GM20431 (cell line): ENCODE measurements at regions not wholly inside any gene's neighbourhood (a gene's known extent, or its start where the extent isn't known, plus 50 kb on each side); places are given as distances from the start of the nearest gene placed in this dataset.

ENCODE experiments used
- in situ Hi-C: fragments of 300-500 bp; cut with MseI, MboI; formaldehyde crosslinking; loops from one replicate; pipeline ENCODE4 v1.15.0; 2020; ENCODE audit warnings: low sequenced_read_pairs; ENCODE audit not compliant: unreplicated experiment

GRCh38 chrX:21056622-21057021 lies 317.6 kb upstream of the CNKSR2 start:
- in situ Hi-C loops = no loop called here

- in situ Hi-C loops = no loop called here
These were observed 327.2 kb upstream of the CNKSR2 start for GRCh38 chrX:21047034-21047455.

GRCh38 chrX:21014326-21014725 lies 359.9 kb upstream of the CNKSR2 start:
- in situ Hi-C loops = no loop called here

- in situ Hi-C loops = no loop called here
These were observed 369.4 kb upstream of the CNKSR2 start for GRCh38 chrX:21004835-21005234.

GRCh38 chrX:20995829-20996228 lies 378.4 kb upstream of the CNKSR2 start:
- in situ Hi-C loops = no loop called here

GRCh38 chrX:20989361-20989760 lies 384.9 kb upstream of the CNKSR2 start:
- in situ Hi-C loops = no loop called here

GRCh38 chrX:20988804-20989203 lies 385.4 kb upstream of the CNKSR2 start:
- in situ Hi-C loops = no loop called here

GRCh38 chrX:20988118-20988517 lies 386.1 kb upstream of the CNKSR2 start:
- in situ Hi-C loops = no loop called here

- in situ Hi-C loops = no loop called here
These were observed 393.8 kb upstream of the CNKSR2 start for GRCh38 chrX:20980426-20980825.

GRCh38 chrX:20974326-20974725 lies 399.9 kb upstream of the CNKSR2 start:
- in situ Hi-C loops = no loop called here

GRCh38 chrX:20973038-20973437 lies 401.2 kb upstream of the CNKSR2 start:
- in situ Hi-C loops = no loop called here

GRCh38 chrX:20971250-20971649 lies 403.0 kb upstream of the CNKSR2 start:
- in situ Hi-C loops = no loop called here

GRCh38 chrX:20969565-20969964 lies 404.7 kb upstream of the CNKSR2 start:
- in situ Hi-C loops = no loop called here

- in situ Hi-C loops = no loop called here
These were observed 405.2 kb upstream of the CNKSR2 start for GRCh38 chrX:20968996-20969395.

- in situ Hi-C loops = no loop called here
These were observed 406.5 kb upstream of the CNKSR2 start for GRCh38 chrX:20967725-20968124.

GRCh38 chrX:20965270-20966044 lies 408.8 kb upstream of the CNKSR2 start:
- in situ Hi-C loops = no loop called here

- in situ Hi-C loops = no loop called here
These were observed 420.2 kb upstream of the CNKSR2 start for GRCh38 chrX:20954014-20954413.

GRCh38 chrX:20952180-20952579 lies 422.0 kb upstream of the CNKSR2 start:
- in situ Hi-C loops = no loop called here

- in situ Hi-C loops = no loop called here
These were observed 423.0 kb upstream of the CNKSR2 start for GRCh38 chrX:20951016-20951810.

- in situ Hi-C loops = no loop called here
These were observed 426.8 kb upstream of the CNKSR2 start for GRCh38 chrX:20947411-20947912.

- in situ Hi-C loops = no loop called here
These were observed 460.5 kb upstream of the CNKSR2 start for GRCh38 chrX:20913760-20914159.
